Type B pancreatic cell (in vitro differentiated cells): ENCODE measurements at regions not wholly inside any gene's neighbourhood (a gene's known extent, or its start where the extent isn't known, plus 50 kb on each side); places are given as distances from the start of the nearest gene placed in this dataset.

Experiments
- DNase-seq: peaks from one replicate; pipeline ENCODE4 v3.0.0; 2021; ENCODE audit warnings: mixed read lengths; ENCODE audit not compliant: unreplicated experiment; ENCODE audit errors: extremely low spot score
- H3K27ac Mint-ChIP-seq: 2 replicates; pipeline ENCODE4 v1.8.0; 2021; ENCODE audit warnings: mild to moderate bottlenecking, mixed read lengths
- H3K27me3 Mint-ChIP-seq: 2 replicates; pipeline ENCODE4 v1.8.0; 2021; ENCODE audit warnings: mixed read lengths
- H3K36me3 Mint-ChIP-seq: 2 replicates; pipeline ENCODE4 v1.8.0; 2021; ENCODE audit warnings: mixed read lengths
- H3K4me1 Mint-ChIP-seq: one replicate; pipeline ENCODE4 v1.8.0; 2021; ENCODE audit warnings: mixed read lengths; ENCODE audit not compliant: unreplicated experiment
- H3K4me3 Mint-ChIP-seq: 2 replicates; pipeline ENCODE4 v1.8.0; 2021; ENCODE audit warnings: mild to moderate bottlenecking, mixed read lengths
- H3K9me3 Mint-ChIP-seq: 2 replicates; pipeline ENCODE4 v1.8.0; 2021; ENCODE audit warnings: mixed read lengths
- CTCF ChIP-seq: fragments of 200-600 bp; sonication (generic); conservative IDR thresholded peaks from 2 replicates; pipeline ENCODE4 v1.5.0; 2021; ENCODE audit warnings: antibody characterized with exemption, mild to moderate bottlenecking

- peaks cover 4% of the 10 kb centered on the region for H3K4me1 Mint-ChIP-seq
- no peak overlapping the region for H3K4me3 Mint-ChIP-seq
- H3K27me3 Mint-ChIP-seq, result peaks cover 13% of the 10 kb centered on the region
- H3K27ac Mint-ChIP-seq, result no peak overlapping the region
- no peaks in the 10 kb centered on the region for H3K36me3 Mint-ChIP-seq
- no peak for DNase-seq
- no peak for TF ChIP-seq CTCF
- peaks cover 7% of the 10 kb centered on the region for H3K9me3 Mint-ChIP-seq
Observed at GRCh38 chr19:30117636-30118145, 175.7 kb downstream of the URI1 start.

- peaks cover 3% of the 10 kb centered on the region for H3K4me1 Mint-ChIP-seq
- no peak for TF ChIP-seq CTCF
- no peaks in the 10 kb centered on the region for H3K36me3 Mint-ChIP-seq
- no peak for DNase-seq
- H3K9me3 Mint-ChIP-seq, result peaks cover 7% of the 10 kb centered on the region
- no peak overlapping the region for H3K4me3 Mint-ChIP-seq
- peaks cover 13% of the 10 kb centered on the region for H3K27me3 Mint-ChIP-seq
- H3K27ac Mint-ChIP-seq, result no peak overlapping the region
Observed at GRCh38 chr19:30118221-30118620, 176.2 kb downstream of the URI1 start.

- no peaks in the 10 kb centered on the region for H3K36me3 Mint-ChIP-seq
Observed at GRCh38 chr19:30118760-30119159, 176.7 kb downstream of the URI1 start.

GRCh38 chr19:30119180-30119908 lies 177.3 kb downstream of the URI1 start:
- H3K36me3 Mint-ChIP-seq, result no peaks in the 10 kb centered on the region
- TF ChIP-seq CTCF, result no peak
- peaks cover 7% of the 10 kb centered on the region for H3K9me3 Mint-ChIP-seq
- no peaks in the 10 kb centered on the region for H3K4me1 Mint-ChIP-seq
- H3K27ac Mint-ChIP-seq, result no peak overlapping the region
- H3K27me3 Mint-ChIP-seq, result peaks cover 9% of the 10 kb centered on the region
- DNase-seq, result no peak
- H3K4me3 Mint-ChIP-seq, result no peak overlapping the region

More at GRCh38 chr19:30118760-30119159, 176.7 kb downstream of the URI1 start:
- Mint-ChIP-seq H3K4me1 (no peaks in the 10 kb centered on the region), H3K9me3 (peaks cover 7% of the 10 kb centered on the region), H3K27me3 (peaks cover 13% of the 10 kb centered on the region), H3K4me3 (no peak overlapping the region), H3K27ac (no peak overlapping the region)
- DNase-seq, result no peak
- TF ChIP-seq CTCF, result no peak

- TF ChIP-seq CTCF, result no peak
- Mint-ChIP-seq H3K27me3 (peaks cover 11% of the 10 kb centered on the region), H3K4me3 (no peak overlapping the region), H3K27ac (no peak overlapping the region), H3K4me1 (no peaks in the 10 kb centered on the region), H3K36me3 (no peaks in the 10 kb centered on the region), H3K9me3 (peaks cover 7% of the 10 kb centered on the region)
- DNase-seq, result no peak
Observed at GRCh38 chr19:30120860-30121484, 178.9 kb downstream of the URI1 start.
